Testis (tissue), 2 donors: ENCODE measurements at regions not wholly inside any gene's neighbourhood (a gene's known extent, or its start where the extent isn't known, plus 50 kb on each side); places are given as distances from the start of the nearest gene placed in this dataset.

ENCODE experiments used
- DNase-seq: peaks from one replicate; pipeline ENCODE4 v3.0.0-alpha.2; 2019
- H3K27ac ChIP-seq, 2 donors: fragments of 200-600 bp; sonication (generic); one replicate each; pipeline ENCODE4 v1.5.1; 2019
- H3K27me3 ChIP-seq: fragments of 200-600 bp; sonication (generic); one replicate; pipeline ENCODE4 v1.5.1; 2019
- H3K36me3 ChIP-seq: fragments of 200-600 bp; sonication (generic); one replicate; pipeline ENCODE4 v1.5.1; 2017; ENCODE audit warnings: low read depth; ENCODE audit errors: missing control alignments
- H3K4me1 ChIP-seq: fragments of 200-600 bp; sonication (generic); one replicate; pipeline ENCODE4 v1.5.1; 2019
- H3K4me3 ChIP-seq, 2 donors: fragments of 200-600 bp; sonication (generic); one replicate each; pipeline ENCODE4 v1.5.1; 2017 to 2019
- H3K9me3 ChIP-seq: fragments of 200-600 bp; sonication (generic); one replicate; pipeline ENCODE4 v1.5.1; 2017
- POLR2A ChIP-seq: fragments of 450-650 bp; IDR thresholded peaks from one replicate; pipeline ENCODE4 v1.6.1; 2017; ENCODE audit warnings: antibody characterized with exemption, mild to moderate bottlenecking, moderate library complexity
- whole genome bisulfite sequencing, 2 donors: methylation state at CpG; one replicate each; pipeline ENCODE4 v1.1.5; 2018; 5-methylcytosine and 5-hydroxymethylcytosine counted together
- intact Hi-C: fragments of 100-400 bp; cut with DNase I; formaldehyde crosslinking; loops from one replicate; pipeline ENCODE4 v1.15.1; 2023; ENCODE audit warnings: low total_unique reads
- TF ChIP-seq, protein P1 (sequence below), 3 experiments: fragments of 450-650 bp in 2 of 3; fragments of 200-600 bp in 1 of 3; sonication (generic) in 1 of 3; IDR thresholded peaks; one replicate each; pipeline ENCODE4 v1.5.1; 2016 to 2019; ENCODE audit warnings: antibody characterized with exemption in 3 of 3, mild to moderate bottlenecking in 2 of 3, moderate library complexity in 1 of 3

GRCh38 chr15:69610277-69610676 is 157.7 kb downstream of the RPLP1 start:
- no peak for TF ChIP-seq POLR2A
- TF ChIP-seq, protein P1, sequence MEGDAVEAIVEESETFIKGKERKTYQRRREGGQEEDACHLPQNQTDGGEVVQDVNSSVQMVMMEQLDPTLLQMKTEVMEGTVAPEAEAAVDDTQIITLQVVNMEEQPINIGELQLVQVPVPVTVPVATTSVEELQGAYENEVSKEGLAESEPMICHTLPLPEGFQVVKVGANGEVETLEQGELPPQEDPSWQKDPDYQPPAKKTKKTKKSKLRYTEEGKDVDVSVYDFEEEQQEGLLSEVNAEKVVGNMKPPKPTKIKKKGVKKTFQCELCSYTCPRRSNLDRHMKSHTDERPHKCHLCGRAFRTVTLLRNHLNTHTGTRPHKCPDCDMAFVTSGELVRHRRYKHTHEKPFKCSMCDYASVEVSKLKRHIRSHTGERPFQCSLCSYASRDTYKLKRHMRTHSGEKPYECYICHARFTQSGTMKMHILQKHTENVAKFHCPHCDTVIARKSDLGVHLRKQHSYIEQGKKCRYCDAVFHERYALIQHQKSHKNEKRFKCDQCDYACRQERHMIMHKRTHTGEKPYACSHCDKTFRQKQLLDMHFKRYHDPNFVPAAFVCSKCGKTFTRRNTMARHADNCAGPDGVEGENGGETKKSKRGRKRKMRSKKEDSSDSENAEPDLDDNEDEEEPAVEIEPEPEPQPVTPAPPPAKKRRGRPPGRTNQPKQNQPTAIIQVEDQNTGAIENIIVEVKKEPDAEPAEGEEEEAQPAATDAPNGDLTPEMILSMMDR (IDR thresholded peaks at IDR 0.05) = no peak
- no peak for DNase-seq
- H3K9me3 ChIP-seq = no peaks in the 10 kb centered on the region
- no peaks in the 10 kb centered on the region for H3K4me1 ChIP-seq
- intact Hi-C loops = no loop called here
- H3K4me3 ChIP-seq = no peak overlapping the region
- H3K27ac ChIP-seq = no peak overlapping the region
- no peaks in the 10 kb centered on the region for H3K36me3 ChIP-seq
- H3K27me3 ChIP-seq = no peaks in the 10 kb centered on the region

DNA sequence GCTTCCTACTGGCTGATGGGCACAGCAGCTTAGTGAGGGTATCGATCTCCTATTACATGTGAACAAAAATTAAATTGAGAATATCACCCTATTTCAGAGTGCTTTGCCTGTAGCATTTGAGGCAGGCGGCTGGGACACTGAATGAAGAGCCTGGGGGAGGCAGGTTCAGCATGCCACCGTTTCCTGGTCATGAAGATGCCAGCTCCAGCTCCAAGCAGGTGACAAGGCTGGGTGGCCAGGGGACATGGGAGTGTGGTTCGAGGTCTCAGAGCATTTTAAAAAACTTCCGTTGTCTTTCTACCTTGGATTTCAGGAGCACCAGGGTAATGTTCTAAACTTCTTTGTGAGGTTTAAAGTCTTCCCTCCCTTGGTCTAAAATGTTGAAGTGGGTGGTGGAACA is 158.2 kb downstream of the RPLP1 start:
- Histone ChIP-seq H3K27me3 (no peaks in the 10 kb centered on the region), H3K4me3 (no peak overlapping the region), H3K4me1 (no peaks in the 10 kb centered on the region), H3K9me3 (no peaks in the 10 kb centered on the region), H3K36me3 (no peaks in the 10 kb centered on the region), H3K27ac (no peak overlapping the region)
- 95 to 98% methylated on average over 5 of the region's 5 CpGs for WGBS, 2 donors
- intact Hi-C loops = no loop called here
- DNase-seq = no peak
- TF ChIP-seq POLR2A = no peak
- TF ChIP-seq, protein P1 (IDR thresholded peaks at IDR 0.05) = no peak

DNA sequence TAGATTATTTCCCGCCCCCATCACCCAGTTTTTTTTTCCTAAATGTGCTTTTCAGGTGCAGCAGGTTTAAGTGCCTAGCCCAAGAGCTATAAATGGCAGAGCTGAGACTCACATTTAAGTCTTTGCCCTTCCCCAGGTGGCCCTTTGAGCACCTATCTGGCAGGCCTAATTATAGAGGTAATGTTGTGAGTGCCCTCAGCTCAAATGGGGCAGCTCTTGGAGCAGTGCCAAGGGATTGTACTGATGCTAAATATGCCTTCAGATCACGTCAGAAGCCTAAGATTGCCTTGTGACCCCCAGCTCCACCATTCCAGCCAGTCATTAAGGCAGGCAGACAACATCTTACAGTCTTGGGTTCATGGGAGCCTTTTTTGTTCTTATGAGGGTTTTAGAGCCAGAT is 159.5 kb downstream of the RPLP1 start:
- DNase-seq = no peak
- no peaks in the 10 kb centered on the region for H3K4me1 ChIP-seq
- no peak for TF ChIP-seq POLR2A
- TF ChIP-seq, protein P1 (IDR thresholded peaks at IDR 0.05) = no peak

DNA sequence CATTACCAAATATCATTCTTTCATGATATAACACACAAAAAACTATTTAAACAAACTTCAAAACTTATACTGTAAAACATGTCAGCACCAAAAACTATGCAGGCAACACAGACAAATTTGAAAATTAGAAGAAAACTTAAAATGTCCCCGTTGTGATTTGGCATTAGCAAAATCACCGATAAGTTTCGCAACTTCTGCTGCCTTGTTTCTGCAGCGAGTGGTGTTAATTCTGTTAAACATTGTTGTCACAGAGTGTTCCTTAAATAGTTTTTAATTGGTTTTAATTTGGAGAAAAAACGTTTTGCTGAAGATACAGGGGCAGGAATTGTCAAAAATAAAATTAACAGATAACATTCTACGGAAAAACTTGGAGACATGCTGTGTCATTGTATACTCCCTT is 160.6 kb downstream of the RPLP1 start:
- no peak for TF ChIP-seq POLR2A
- TF ChIP-seq, protein P1 (IDR thresholded peaks at IDR 0.05) = no peak
- intact Hi-C loops = no loop called here
- no peak overlapping the region for H3K4me3 ChIP-seq
- H3K4me1 ChIP-seq = no peaks in the 10 kb centered on the region
- H3K9me3 ChIP-seq = no peaks in the 10 kb centered on the region
- H3K27me3 ChIP-seq = no peaks in the 10 kb centered on the region
- DNase-seq = no peak
- WGBS, 2 donors = 40 to 55% methylated on average over 6 of the region's 6 CpGs
- H3K36me3 ChIP-seq = no peaks in the 10 kb centered on the region
- H3K27ac ChIP-seq = no peak overlapping the region

More for the DNA sequence above, 159.5 kb downstream of the RPLP1 start:
- Histone ChIP-seq H3K27me3 (no peaks in the 10 kb centered on the region), H3K9me3 (no peaks in the 10 kb centered on the region), H3K36me3 (no peaks in the 10 kb centered on the region), H3K27ac (no peak overlapping the region), H3K4me3 (no peak overlapping the region)
- intact Hi-C loops = no loop called here
- 72 to 78% methylated on average over 2 of the region's 2 CpGs for WGBS, 2 donors

DNA sequence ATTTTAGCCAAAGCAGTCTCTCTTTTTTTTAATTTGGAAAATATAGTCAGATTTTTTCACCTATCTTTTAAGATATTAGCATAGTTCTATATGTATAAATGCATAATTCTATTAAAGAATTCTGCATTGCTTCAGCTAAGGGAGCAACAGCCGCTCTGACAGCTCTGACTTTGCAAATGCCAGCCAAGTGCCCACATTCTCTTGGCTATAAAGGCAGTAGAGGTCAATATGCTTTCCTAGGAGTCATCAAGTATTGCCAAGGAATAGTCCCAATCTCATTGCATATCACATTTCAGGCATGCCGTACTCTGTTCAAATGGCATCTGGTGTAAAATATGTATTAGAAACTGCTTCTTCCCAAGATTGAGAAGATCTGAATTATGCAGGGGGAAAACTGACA is 161.4 kb downstream of the RPLP1 start:
- intact Hi-C loops = no loop called here
- TF ChIP-seq, protein P1 (IDR thresholded peaks at IDR 0.05) = no peak
- no peak for TF ChIP-seq POLR2A
- 91 to 100% methylated on average over 2 of the region's 2 CpGs for WGBS, 2 donors
- Histone ChIP-seq H3K9me3 (no peaks in the 10 kb centered on the region), H3K4me1 (no peaks in the 10 kb centered on the region), H3K36me3 (no peaks in the 10 kb centered on the region), H3K4me3 (no peak overlapping the region), H3K27ac (no peak overlapping the region), H3K27me3 (no peaks in the 10 kb centered on the region)
- DNase-seq = no peak
